HG02763 (cell line): ENCODE measurements at regions not wholly inside any gene's neighbourhood (a gene's known extent, or its start where the extent isn't known, plus 50 kb on each side); places are given as distances from the start of the nearest gene placed in this dataset.

Experiments
- ATAC-seq: cut with Tn5 transposase; IDR thresholded peaks from one replicate; pipeline ENCODE4 v1.9.1; 2021; ENCODE audit warnings: mild to moderate bottlenecking, moderate library complexity; ENCODE audit not compliant: unreplicated experiment

GRCh38 chr2:145258903-145259579 lies 739.1 kb upstream of the ZEB2 start:
- ATAC-seq: no peak

- ATAC-seq: no peak
Observed at GRCh38 chr2:145257931-145258330, 738.0 kb upstream of the ZEB2 start.

- no peak for ATAC-seq
Observed at GRCh38 chr2:145256551-145256950, 736.6 kb upstream of the ZEB2 start.

GRCh38 chr2:145254291-145254690 lies 734.4 kb upstream of the ZEB2 start:
- ATAC-seq: no peak

DNA sequence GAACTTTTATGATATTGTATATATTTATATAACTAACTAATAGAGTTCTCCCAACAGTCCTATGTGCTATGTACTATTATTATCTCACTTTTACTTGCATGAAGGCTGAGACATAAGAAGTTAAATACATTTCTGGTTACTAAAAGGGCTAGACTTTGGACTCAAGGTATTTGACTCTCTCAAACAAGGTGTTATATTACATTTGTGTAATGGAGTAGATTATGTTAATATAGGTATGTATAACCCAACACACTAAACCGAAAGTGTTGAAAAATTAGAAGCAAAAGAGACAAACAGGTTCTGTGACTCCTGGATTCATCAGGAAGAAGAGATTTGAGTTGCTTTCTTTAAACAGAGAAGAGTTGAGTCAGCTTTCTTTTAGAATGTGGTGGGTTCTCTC lies 733.6 kb upstream of the ZEB2 start:
- no peak for ATAC-seq

GRCh38 chr2:145245268-145245870 lies 725.5 kb upstream of the ZEB2 start:
- no peak for ATAC-seq

DNA sequence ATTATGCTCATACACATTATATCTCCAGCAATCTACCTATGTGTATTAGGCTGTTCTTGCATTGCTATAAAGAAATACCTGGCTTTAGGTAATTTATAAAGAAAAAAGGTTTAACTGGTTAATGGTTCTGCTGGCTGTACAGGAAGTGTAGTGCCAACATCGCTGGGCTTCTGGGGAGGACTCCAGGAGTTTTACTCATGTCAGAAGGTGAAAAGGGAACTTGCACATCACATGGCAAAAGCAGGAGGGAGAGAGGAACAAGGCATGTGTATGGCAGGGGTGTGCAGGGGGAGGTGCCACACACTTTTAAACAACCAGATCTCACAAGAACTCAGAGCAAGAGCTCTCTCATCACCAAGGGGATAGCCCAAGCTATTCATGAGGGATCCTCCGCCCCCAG lies 715.4 kb upstream of the ZEB2 start:
- ATAC-seq: no peak

- no peak for ATAC-seq
Observed at GRCh38 chr2:145230546-145230945, 710.6 kb upstream of the ZEB2 start.

GRCh38 chr2:145228506-145228905 lies 708.6 kb upstream of the ZEB2 start:
- ATAC-seq: no peak

GRCh38 chr2:145226901-145227300 lies 707.0 kb upstream of the ZEB2 start:
- ATAC-seq: no peak

DNA sequence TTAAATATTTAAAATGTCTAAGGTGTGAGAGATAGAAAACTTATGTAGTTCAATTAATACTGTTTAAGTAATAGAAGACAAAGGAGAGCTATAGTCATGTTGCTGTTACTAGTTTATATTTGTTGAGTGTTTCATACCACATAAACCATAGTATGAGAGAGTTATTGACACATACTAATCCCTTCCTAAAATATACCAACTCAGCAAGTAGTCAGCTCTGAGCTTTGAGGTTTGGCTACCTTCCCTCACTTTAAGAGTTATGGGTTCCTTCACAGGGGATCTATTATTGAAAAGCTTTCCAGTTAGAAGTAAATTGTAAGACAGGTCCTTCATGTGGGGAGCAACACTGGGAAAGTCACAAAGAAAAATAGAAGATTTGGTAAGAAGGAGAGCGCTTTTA lies 701.6 kb upstream of the ZEB2 start:
- no peak for ATAC-seq

- ATAC-seq: no peak
Observed at GRCh38 chr2:145221032-145221431, 701.1 kb upstream of the ZEB2 start.

DNA sequence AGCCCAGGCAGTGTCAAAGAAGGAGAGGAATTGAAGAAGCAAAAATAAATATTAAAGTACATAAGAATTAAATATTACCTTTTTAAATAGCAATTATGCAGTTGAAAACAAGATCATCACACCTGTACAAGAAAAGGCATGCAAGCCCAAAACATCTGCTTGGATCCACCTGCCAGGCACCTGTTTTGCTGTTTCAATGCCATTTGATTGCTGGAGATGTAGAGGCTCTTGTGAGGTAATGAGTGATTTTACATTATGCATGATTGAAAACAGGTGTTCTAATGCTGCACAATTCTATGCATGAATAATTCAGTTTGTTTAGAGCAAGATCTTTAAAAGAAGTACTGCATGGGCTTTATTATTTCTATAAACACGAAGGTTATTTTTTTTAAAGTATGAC lies 700.6 kb upstream of the ZEB2 start:
- ATAC-seq: no peak

DNA sequence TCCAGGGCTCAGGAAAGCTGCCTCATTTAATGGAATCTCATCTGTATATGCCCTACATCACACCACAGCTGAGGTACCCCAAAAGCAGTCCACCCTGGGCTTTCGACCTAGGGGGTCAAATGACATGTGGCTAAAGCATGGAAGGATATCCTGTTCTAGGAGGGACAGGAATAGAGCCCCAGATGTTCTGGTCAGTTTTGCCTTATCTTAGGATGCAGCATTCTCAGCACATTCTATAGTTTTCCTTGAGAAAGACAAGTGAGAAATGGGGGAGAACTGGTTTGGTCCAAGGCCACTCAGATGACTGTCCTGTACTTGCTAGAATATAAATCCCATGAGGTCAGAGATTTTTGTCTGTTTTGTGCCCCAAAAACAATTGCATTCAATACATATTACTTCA lies 688.0 kb upstream of the ZEB2 start:
- no peak for ATAC-seq

- ATAC-seq: no peak
Observed at GRCh38 chr2:145206496-145207281, 686.8 kb upstream of the ZEB2 start.

GRCh38 chr2:145203891-145204290 lies 684.0 kb upstream of the ZEB2 start:
- no peak for ATAC-seq

GRCh38 chr2:145199827-145200706 lies 680.1 kb upstream of the ZEB2 start:
- no peak for ATAC-seq

- no peak for ATAC-seq
Observed at GRCh38 chr2:145199042-145199441, 679.1 kb upstream of the ZEB2 start.

DNA sequence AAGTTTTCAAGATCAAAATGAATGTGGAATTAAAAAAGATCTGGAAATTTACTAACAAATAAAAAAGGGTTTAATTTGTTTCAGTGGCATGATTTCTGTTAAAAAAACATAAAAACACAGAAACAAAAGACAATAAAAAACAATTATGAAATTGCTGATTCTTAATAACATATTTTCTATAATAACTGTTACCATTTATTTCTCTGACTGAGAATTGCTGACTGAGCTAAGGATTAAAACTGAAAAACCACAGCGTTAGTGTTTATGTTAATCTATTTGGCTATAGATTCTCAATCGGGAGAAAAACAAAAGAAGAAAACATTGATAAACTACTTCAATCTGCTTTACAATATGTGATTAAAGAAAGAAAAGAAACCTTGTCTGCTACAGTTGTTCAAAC lies 678.6 kb upstream of the ZEB2 start:
- no peak for ATAC-seq

DNA sequence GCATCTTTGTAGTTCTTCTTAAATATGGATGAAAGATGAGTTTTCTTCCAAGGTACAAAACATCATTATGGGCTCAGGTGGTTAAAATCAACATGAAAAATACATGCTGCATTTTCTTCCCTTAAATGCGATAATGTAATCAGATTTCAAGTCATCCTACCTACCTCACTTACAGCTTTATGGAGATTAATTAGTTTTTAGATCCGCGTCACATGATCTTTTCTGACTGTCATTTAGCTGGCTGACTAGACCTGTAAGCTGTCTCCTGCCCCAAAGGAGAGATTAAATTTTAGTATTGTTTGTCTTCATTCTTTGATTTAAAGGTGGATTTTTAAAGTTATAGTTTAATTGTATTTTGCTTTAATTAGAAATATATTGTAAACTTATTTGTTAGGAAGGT lies 678.0 kb upstream of the ZEB2 start:
- no peak for ATAC-seq

GRCh38 chr2:145194673-145195072 lies 674.8 kb upstream of the ZEB2 start:
- no peak for ATAC-seq
